Smooth muscle cell (in vitro differentiated cells): ENCODE measurements at regions not wholly inside any gene's neighbourhood (a gene's known extent, or its start where the extent isn't known, plus 50 kb on each side); places are given as distances from the start of the nearest gene placed in this dataset.

Experiments used
- DNase-seq: peaks from one replicate; lab custom pipeline; 2025; ENCODE audit not compliant: unreplicated experiment; lab: John Stamatoyannopoulos, UW
- H2AFZ ChIP-seq: fragments of 200-600 bp; sonication (generic); 2 replicates; pipeline ENCODE4 v1.6.0; 2016; ENCODE audit warnings: antibody characterized with exemption, low read depth, mild to moderate bottlenecking
- H3F3A ChIP-seq: fragments of 200-600 bp; sonication (generic); 2 replicates; pipeline ENCODE4 v1.6.0; 2017; ENCODE audit warnings: antibody characterized with exemption, low read depth
- H3K27ac ChIP-seq: fragments of 200-600 bp; sonication (generic); 2 replicates; pipeline ENCODE4 v1.5.1; 2016; ENCODE audit warnings: low read depth, mild to moderate bottlenecking
- H3K27me3 ChIP-seq: fragments of 200-600 bp; sonication (generic); 2 replicates; pipeline ENCODE4 v1.6.1; 2016; ENCODE audit warnings: low read depth, mild to moderate bottlenecking
- H3K36me3 ChIP-seq: fragments of 200-600 bp; sonication (generic); 2 replicates; pipeline ENCODE4 v1.5.1; 2016; ENCODE audit warnings: low read depth
- H3K4me1 ChIP-seq: fragments of 200-600 bp; sonication (generic); 2 replicates; pipeline ENCODE4 v1.5.1; 2016; ENCODE audit warnings: low read depth
- H3K4me2 ChIP-seq: fragments of 200-600 bp; sonication (generic); 2 replicates; pipeline ENCODE4 v1.6.0; 2016; ENCODE audit warnings: mild to moderate bottlenecking
- H3K4me3 ChIP-seq: fragments of 200-600 bp; sonication (generic); 2 replicates; pipeline ENCODE4 v1.5.1; 2016; ENCODE audit warnings: mild to moderate bottlenecking
- H3K79me2 ChIP-seq: fragments of 200-600 bp; sonication (generic); 2 replicates; pipeline ENCODE4 v1.6.0; 2016; ENCODE audit warnings: low read depth, mild to moderate bottlenecking
- H3K9ac ChIP-seq: fragments of 200-600 bp; sonication (generic); 2 replicates; pipeline ENCODE4 v1.6.0; 2016; ENCODE audit warnings: low read depth
- H3K9me3 ChIP-seq: fragments of 200-600 bp; sonication (generic); replicated peaks from 2 replicates; pipeline ENCODE4 v1.5.1; 2016; ENCODE audit warnings: low read depth
- H4K20me1 ChIP-seq: fragments of 200-600 bp; sonication (generic); 2 replicates; pipeline ENCODE4 v1.6.0; 2016; ENCODE audit warnings: low read depth
- CTCF ChIP-seq: fragments of 200-600 bp; sonication (generic); IDR thresholded peaks from 2 replicates; pipeline ENCODE4 v1.5.1; 2017; ENCODE audit warnings: borderline replicate concordance, mild to moderate bottlenecking, antibody characterized with exemption; ENCODE audit not compliant: insufficient read depth, poor library complexity, severe bottlenecking
- WGBS: methylation state at CpG from one replicate; pipeline ENCODE4 v1.1.7; 2016; ENCODE audit warnings: low lambda C conversion rate; 5-methylcytosine and 5-hydroxymethylcytosine counted together

DNA sequence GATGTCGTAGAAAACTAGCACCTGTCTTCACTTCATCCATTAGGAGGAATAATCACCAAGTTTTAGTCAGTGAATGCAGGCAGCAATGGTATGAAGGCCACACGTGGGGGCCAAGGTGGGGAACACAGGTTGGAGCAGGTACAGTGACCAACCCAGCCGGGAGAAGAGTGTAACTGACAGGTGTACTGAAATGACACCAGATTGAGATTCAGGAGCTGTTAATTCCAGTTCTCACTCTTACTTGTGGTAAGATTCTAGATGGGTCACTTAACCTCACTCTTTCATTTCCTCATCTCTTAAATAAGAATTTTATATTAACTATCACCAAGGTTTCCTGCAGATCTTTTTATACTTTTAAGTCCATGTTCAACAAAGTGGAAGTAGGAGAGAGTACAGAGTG, 206.2 kb upstream of the PTBP2 start:
- H3K4me2 ChIP-seq, result no peak overlapping the region
- DNase-seq, result no peak
- H3F3A ChIP-seq, result no peaks in the 10 kb centered on the region
- H3K79me2 ChIP-seq, result no peaks in the 10 kb centered on the region
- WGBS, result 89% methylated on average over 3 of the region's 3 CpGs
- H3K4me3 ChIP-seq, result no peak overlapping the region
- H3K27me3 ChIP-seq, result no peaks in the 10 kb centered on the region
- no peaks in the 10 kb centered on the region for H4K20me1 ChIP-seq
- H3K36me3 ChIP-seq, result no peaks in the 10 kb centered on the region
- no peak overlapping the region for H3K9ac ChIP-seq
- no peak overlapping the region for H3K27ac ChIP-seq
- no peaks in the 10 kb centered on the region for H3K9me3 ChIP-seq
- peaks cover 9% of the 10 kb centered on the region for H3K4me1 ChIP-seq
- H2AFZ ChIP-seq, result no peak overlapping the region
- TF ChIP-seq CTCF, result no peak

DNA sequence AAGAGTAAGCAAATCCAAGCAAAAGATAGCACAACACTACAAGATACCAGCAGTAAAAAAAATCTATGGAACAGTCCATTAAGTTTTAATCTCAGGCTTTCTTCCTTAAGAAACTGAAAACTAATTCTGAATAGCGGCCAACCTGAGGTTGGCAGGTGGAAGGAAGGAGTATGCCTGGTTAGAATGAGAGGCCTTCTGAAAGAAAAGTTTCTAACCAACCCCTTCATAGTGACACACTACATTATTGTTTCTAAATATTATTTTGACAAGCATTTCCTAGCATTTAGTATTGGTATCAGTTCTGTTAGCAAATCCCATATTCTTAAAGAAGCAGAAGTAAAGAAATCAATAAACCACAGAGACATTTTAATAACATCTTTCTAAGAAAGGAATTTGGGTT, 205.7 kb upstream of the PTBP2 start:
- no peak overlapping the region for H3K4me3 ChIP-seq
- no peaks in the 10 kb centered on the region for H3K79me2 ChIP-seq
- 96% methylated on average over 1 of the region's 1 CpG for WGBS
- H4K20me1 ChIP-seq, result no peaks in the 10 kb centered on the region
- TF ChIP-seq CTCF, result no peak
- no peak overlapping the region for H3K27ac ChIP-seq
- no peaks in the 10 kb centered on the region for H3K9me3 ChIP-seq
- H3K4me1 ChIP-seq, result peaks cover 11% of the 10 kb centered on the region
- no peaks in the 10 kb centered on the region for H3K36me3 ChIP-seq
- H3K4me2 ChIP-seq, result no peak overlapping the region
- DNase-seq, result no peak
- no peak overlapping the region for H2AFZ ChIP-seq
- no peaks in the 10 kb centered on the region for H3F3A ChIP-seq
- H3K27me3 ChIP-seq, result no peaks in the 10 kb centered on the region
- H3K9ac ChIP-seq, result no peak overlapping the region

GRCh38 chr1:96519851-96520578, 201.6 kb upstream of the PTBP2 start:
- Histone ChIP-seq H3K4me1 (peaks cover 13% of the 10 kb centered on the region), H3K79me2 (no peaks in the 10 kb centered on the region), H2AFZ (no peak overlapping the region), H3K9ac (no peak overlapping the region), H3K4me2 (no peak overlapping the region), H3K36me3 (no peaks in the 10 kb centered on the region), H3K27me3 (no peaks in the 10 kb centered on the region), H3K4me3 (no peak overlapping the region), H3K27ac (no peak overlapping the region), H3K9me3 (no peaks in the 10 kb centered on the region), H4K20me1 (no peaks in the 10 kb centered on the region), H3F3A (no peaks in the 10 kb centered on the region)
- 45% methylated on average over 9 of the region's 9 CpGs for WGBS
- TF ChIP-seq CTCF, result no peak
- no peak for DNase-seq

DNA sequence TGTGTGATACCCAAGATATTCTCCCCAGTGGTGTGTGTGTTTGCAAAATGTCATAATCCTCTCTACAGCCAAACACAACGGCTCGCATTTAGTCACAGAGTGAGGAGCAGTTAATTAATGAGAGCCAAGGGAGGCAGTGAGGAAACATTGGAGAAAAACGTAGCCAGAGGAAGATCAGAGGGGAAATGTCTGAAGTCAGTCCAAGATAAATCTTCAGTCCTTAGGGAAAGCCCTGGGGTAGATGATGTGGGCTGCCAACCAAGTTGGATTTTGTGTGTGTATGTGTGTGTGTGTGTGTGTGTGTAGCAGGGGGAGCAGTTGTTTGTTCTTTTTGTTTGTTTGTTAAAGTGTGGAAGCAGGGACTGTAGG, 201.0 kb upstream of the PTBP2 start:
- 19% methylated on average over 3 of the region's 3 CpGs for WGBS
- no peak for DNase-seq
- no peaks in the 10 kb centered on the region for H3F3A ChIP-seq
- no peaks in the 10 kb centered on the region for H4K20me1 ChIP-seq
- H3K4me1 ChIP-seq, result peaks cover 13% of the 10 kb centered on the region
- no peak for TF ChIP-seq CTCF
- H3K4me3 ChIP-seq, result no peak overlapping the region
- no peak overlapping the region for H2AFZ ChIP-seq
- H3K27ac ChIP-seq, result no peak overlapping the region
- no peaks in the 10 kb centered on the region for H3K27me3 ChIP-seq
- no peaks in the 10 kb centered on the region for H3K9me3 ChIP-seq
- no peaks in the 10 kb centered on the region for H3K79me2 ChIP-seq
- no peak overlapping the region for H3K9ac ChIP-seq
- H3K36me3 ChIP-seq, result no peaks in the 10 kb centered on the region
- H3K4me2 ChIP-seq, result no peak overlapping the region
